D721Med (cell line): ENCODE measurements at regions not wholly inside any gene's neighbourhood (a gene's known extent, or its start where the extent isn't known, plus 50 kb on each side); places are given as distances from the start of the nearest gene placed in this dataset.

Experiments used
- DNase-seq: peaks from one replicate; pipeline ENCODE4 v3.0.0; 2011; ENCODE audit warnings: low spot score; ENCODE audit not compliant: insufficient read length
- FAIRE-seq: peaks from 2 replicates; lab custom pipeline; 2011; peaks lifted over from hg19 to GRCh38; lab: Jason Lieb, UNC
- CTCF ChIP-seq: IDR thresholded peaks from 2 replicates; pipeline ENCODE4 v1.5.1; 2012; ENCODE audit warnings: mild to moderate bottlenecking, control low read depth; ENCODE audit not compliant: insufficient read depth; ENCODE audit errors: missing control alignments

- no peak for FAIRE-seq
- TF ChIP-seq CTCF: no peak
- no peak for DNase-seq
Observed at GRCh38 chr16:56097306-56097705, 94.0 kb upstream of the GNAO1 start.

DNA sequence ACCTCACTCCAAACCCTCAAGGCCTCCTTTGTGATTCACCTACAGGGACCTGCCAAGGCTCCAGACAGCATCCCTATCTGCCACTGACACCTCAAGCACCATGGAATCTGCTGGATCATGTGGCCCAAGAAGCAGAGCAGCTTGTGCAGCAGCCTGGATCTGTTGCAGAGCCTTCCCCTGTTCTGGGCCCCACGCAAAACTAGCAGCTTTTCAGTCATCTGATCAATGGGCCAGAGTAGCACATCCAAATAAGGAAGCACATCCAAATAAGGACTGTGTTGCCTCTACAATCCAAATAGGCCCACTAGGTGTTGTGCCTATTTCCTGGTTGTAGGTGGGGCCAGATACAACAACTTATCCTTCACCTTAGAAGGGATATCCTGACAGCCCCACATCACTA is 97.1 kb upstream of the GNAO1 start:
- no peak for TF ChIP-seq CTCF
- DNase-seq (no peak), FAIRE-seq (no peak)

GRCh38 chr16:56093055-56093454 is 98.2 kb upstream of the GNAO1 start:
- DNase-seq: no peak
- no peak for TF ChIP-seq CTCF
- no peak for FAIRE-seq

GRCh38 chr16:56090076-56090475 is 101.2 kb upstream of the GNAO1 start:
- no peak for FAIRE-seq
- TF ChIP-seq CTCF: no peak
- DNase-seq: no peak

- DNase-seq: no peak
- TF ChIP-seq CTCF: no peak
- no peak for FAIRE-seq
Observed at GRCh38 chr16:56087626-56088025, 103.7 kb upstream of the GNAO1 start.

- no peak for FAIRE-seq
- no peak for DNase-seq
- TF ChIP-seq CTCF: no peak
Observed at GRCh38 chr16:56081371-56081770, 109.9 kb upstream of the GNAO1 start.

GRCh38 chr16:56075732-56076388 is 115.4 kb upstream of the GNAO1 start:
- FAIRE-seq: no peak
- no peak for DNase-seq

More at GRCh38 chr16:56075732-56076388, 115.4 kb upstream of the GNAO1 start:
- TF ChIP-seq CTCF: no peak
